NT2/D1 (cell line): ENCODE measurements at regions not wholly inside any gene's neighbourhood (a gene's known extent, or its start where the extent isn't known, plus 50 kb on each side); places are given as distances from the start of the nearest gene placed in this dataset.

ENCODE experiments used
- SUZ12 ChIP-seq: IDR thresholded peaks from 2 replicates; pipeline ENCODE4 v1.6.1; 2011; ENCODE audit not compliant: insufficient read length, insufficient read depth; ENCODE audit errors: extremely low read depth
- ZNF274 ChIP-seq: IDR thresholded peaks from 2 replicates; pipeline ENCODE4 v1.6.1; 2011; ENCODE audit warnings: mild to moderate bottlenecking, low read depth, low read length

DNA sequence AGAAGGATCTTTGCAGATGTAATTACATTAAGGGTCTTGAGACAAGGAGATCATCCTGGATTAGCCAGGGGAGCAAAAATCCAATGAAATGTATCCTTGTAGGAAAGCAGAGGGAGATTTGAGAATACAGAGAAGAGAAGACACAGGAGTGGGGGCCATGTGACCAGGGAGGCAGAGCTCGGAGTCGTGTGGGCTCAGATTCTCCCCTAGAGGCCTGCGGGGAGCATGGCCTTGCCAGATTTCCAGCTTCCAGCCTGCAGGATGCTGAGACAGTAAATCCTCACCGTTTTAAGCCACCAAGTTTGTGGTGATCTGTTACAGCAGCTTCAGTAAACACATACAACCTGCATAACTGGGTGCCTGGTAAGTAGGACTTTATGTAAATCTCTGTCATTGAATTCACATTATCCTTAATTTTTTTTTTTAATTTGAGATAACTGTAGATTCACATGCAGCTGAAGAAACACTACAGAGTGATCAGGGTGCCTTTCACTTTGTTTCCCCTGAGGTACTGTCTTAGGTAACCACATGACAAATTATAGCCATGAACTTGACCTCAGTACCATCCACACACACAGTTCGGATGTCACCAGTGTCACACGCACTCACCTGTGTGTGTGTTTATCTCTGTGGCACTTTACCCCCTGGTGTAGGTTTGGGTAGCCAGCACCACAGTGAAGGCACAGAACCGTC is 138.4 kb upstream of the HDAC4 start:
- TF ChIP-seq ZNF274 (no peak), SUZ12 (no peak)
